ENCODE measurements at regions not wholly inside any gene's neighbourhood (a gene's known extent, or its start where the extent isn't known, plus 50 kb on each side); places are given as distances from the start of the nearest gene placed in this dataset.

- Histone ChIP-seq H3K9me3 (ENCODE audit: low read length) (no peaks in the 10 kb centered on the region), H3K9me2 (ENCODE audit: insufficient read depth, low read length) (no peaks in the 10 kb centered on the region), H3K36me3 (ENCODE audit: insufficient read depth, low read length) (no peaks in the 10 kb centered on the region), H3K4me2 (ENCODE audit: low read length) (no peak overlapping the region), H4K20me1 (ENCODE audit: insufficient read depth, low read length) (no peaks in the 10 kb centered on the region), H3K4me3 (ENCODE audit: low read depth, low read length, poor library complexity, severe bottlenecking) (no peak overlapping the region), H3K79me2 (ENCODE audit: insufficient read depth, low read depth, low read length) (no peaks in the 10 kb centered on the region), H2AFZ (ENCODE audit: low read length) (no peak overlapping the region), H3K27ac (ENCODE audit: low read depth, low read length, poor library complexity, severe bottlenecking) (no peak overlapping the region), H3K4me1 (ENCODE audit: insufficient read depth, low read length, poor library complexity, severe bottlenecking) (no peaks in the 10 kb centered on the region)
- DNase-seq (ENCODE audit: low spot score): no peak
- TF ChIP-seq EZH2phosphoT487 (IDR thresholded peaks at IDR 0.05; ENCODE audit: borderline replicate concordance, low read depth, low read length): no peak
- BruUV-seq (replicated peaks): no TSS peak
- POLR2A ChIA-PET: no interaction called here
- CTCF ChIA-PET (ENCODE audit: unreplicated experiment): no interaction called here
- intact Hi-C loops (cut with micrococcal nuclease; ENCODE audit: unreplicated experiment): no loop called here
Observed at GRCh38 chr9:73667749-73668148, 516.1 kb downstream of the ANXA1 start.

GRCh38 chr9:73680831-73681230 is 529.2 kb downstream of the ANXA1 start:
- DNase-seq (ENCODE audit: low spot score): no peak
- Histone ChIP-seq H3K9me3 (ENCODE audit: low read length) (no peaks in the 10 kb centered on the region), H3K4me1 (ENCODE audit: insufficient read depth, low read length, poor library complexity, severe bottlenecking) (no peaks in the 10 kb centered on the region), H2AFZ (ENCODE audit: low read length) (no peak overlapping the region), H4K20me1 (ENCODE audit: insufficient read depth, low read length) (no peaks in the 10 kb centered on the region), H3K79me2 (ENCODE audit: insufficient read depth, low read depth, low read length) (no peaks in the 10 kb centered on the region), H3K27ac (ENCODE audit: low read depth, low read length, poor library complexity, severe bottlenecking) (no peak overlapping the region), H3K4me2 (ENCODE audit: low read length) (no peak overlapping the region), H3K36me3 (ENCODE audit: insufficient read depth, low read length) (no peaks in the 10 kb centered on the region), H3K4me3 (ENCODE audit: low read depth, low read length, poor library complexity, severe bottlenecking) (no peak overlapping the region), H3K9me2 (ENCODE audit: insufficient read depth, low read length) (no peaks in the 10 kb centered on the region)
- TF ChIP-seq CTCF (conservative IDR thresholded peaks at IDR 0.05; ENCODE audit: low read length) (no peak), EZH2phosphoT487 (IDR thresholded peaks at IDR 0.05; ENCODE audit: borderline replicate concordance, low read depth, low read length) (no peak)
- CTCF ChIA-PET (ENCODE audit: unreplicated experiment): no interaction called here
- intact Hi-C loops (cut with micrococcal nuclease; ENCODE audit: unreplicated experiment): no loop called here
- no TSS peak for BruUV-seq (replicated peaks)
- POLR2A ChIA-PET: interaction anchor here (0.6 to 0.8 kb wide), 2 partner anchors 384 to 1115 kb away, joined by 3 read pairs; no protein-coding TSS in a partner anchor

GRCh38 chr9:73682789-73683188 is 531.1 kb downstream of the ANXA1 start:
- intact Hi-C loops (cut with micrococcal nuclease; ENCODE audit: unreplicated experiment): no loop called here
- no peak overlapping the region for H3K27ac ChIP-seq (ENCODE audit: low read depth, low read length, poor library complexity, severe bottlenecking)
- no peaks in the 10 kb centered on the region for H3K9me3 ChIP-seq (ENCODE audit: low read length)
- POLR2A ChIA-PET: no interaction called here
- CTCF ChIA-PET (ENCODE audit: unreplicated experiment): no interaction called here
- no peak overlapping the region for H2AFZ ChIP-seq (ENCODE audit: low read length)
- BruUV-seq (replicated peaks): no TSS peak
- H4K20me1 ChIP-seq (ENCODE audit: insufficient read depth, low read length): no peaks in the 10 kb centered on the region
- no peak for TF ChIP-seq EZH2phosphoT487 (IDR thresholded peaks at IDR 0.05; ENCODE audit: borderline replicate concordance, low read depth, low read length)
- no peak for TF ChIP-seq CTCF (conservative IDR thresholded peaks at IDR 0.05; ENCODE audit: low read length)
- no peaks in the 10 kb centered on the region for H3K9me2 ChIP-seq (ENCODE audit: insufficient read depth, low read length)
- H3K4me2 ChIP-seq (ENCODE audit: low read length): no peak overlapping the region
- no peaks in the 10 kb centered on the region for H3K4me1 ChIP-seq (ENCODE audit: insufficient read depth, low read length, poor library complexity, severe bottlenecking)
- no peaks in the 10 kb centered on the region for H3K36me3 ChIP-seq (ENCODE audit: insufficient read depth, low read length)
- no peak overlapping the region for H3K4me3 ChIP-seq (ENCODE audit: low read depth, low read length, poor library complexity, severe bottlenecking)
- no peaks in the 10 kb centered on the region for H3K79me2 ChIP-seq (ENCODE audit: insufficient read depth, low read depth, low read length)
- DNase-seq (ENCODE audit: low spot score): no peak

All from OCI-LY7 (cell line).